ENCODE measurements at regions not wholly inside any gene's neighbourhood (a gene's known extent, or its start where the extent isn't known, plus 50 kb on each side); places are given as distances from the start of the nearest gene placed in this dataset.

DNA sequence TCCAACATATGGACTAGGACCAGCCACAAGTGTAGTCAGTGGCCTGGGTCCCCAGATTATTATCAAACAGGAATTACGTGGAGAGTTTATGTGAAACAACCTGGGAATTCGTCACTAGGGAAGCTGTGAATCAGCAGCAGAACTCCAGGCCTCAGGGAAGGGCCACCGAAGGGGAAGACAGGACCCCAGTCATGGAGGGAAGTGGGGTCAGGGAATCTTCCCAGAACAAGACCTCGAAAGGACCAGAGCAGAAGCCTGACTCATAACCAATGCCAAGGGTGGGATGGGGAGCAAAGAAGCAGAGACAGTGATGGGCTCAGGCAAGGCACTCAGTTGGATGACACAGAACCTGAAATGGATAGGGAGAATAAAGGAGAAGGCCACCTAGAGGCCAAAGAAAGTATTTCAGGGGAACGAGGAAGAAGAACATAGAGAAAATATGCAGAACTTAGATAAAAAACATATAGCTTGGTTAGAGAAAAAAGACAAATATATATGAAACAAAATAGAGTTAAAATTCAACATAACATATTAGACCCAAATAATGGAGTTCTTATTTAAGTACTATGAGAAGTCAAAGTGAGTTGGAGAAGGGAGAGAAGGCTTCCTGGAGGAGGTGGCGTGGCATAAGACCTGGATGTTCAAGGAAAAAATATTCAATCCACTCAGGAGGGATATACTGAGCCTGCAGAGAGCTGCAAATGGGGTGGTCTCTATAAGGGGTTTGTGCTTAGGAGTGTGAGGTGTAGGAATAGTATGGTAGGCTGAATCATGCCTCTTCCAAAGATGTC is 66.7 kb upstream of the CAST start:
- Histone ChIP-seq H3K4me3 (ENCODE audit: extremely low read depth in 1 of 4, insufficient read depth in 2 of 4, low read depth in 3 of 4, low read length in 4 of 4) (no peak overlapping the region), H2BK12ac (ENCODE audit: low read depth, low read length) (no peak overlapping the region), H3K79me2 (ENCODE audit: control insufficient read depth in 1 of 2, insufficient read depth in 2 of 2, low read length in 2 of 2) (no peaks in the 10 kb centered on the region), H2AK5ac (ENCODE audit: low read depth, low read length) (no peak overlapping the region), H2BK5ac (ENCODE audit: low read depth, low read length) (no peak overlapping the region), H3K36me3 (ENCODE audit: control insufficient read depth in 2 of 4, insufficient read depth in 4 of 4, low read length in 3 of 4) (no peaks in the 10 kb centered on the region), H3K79me1 (ENCODE audit: low read depth, low read length) (no peaks in the 10 kb centered on the region), H3K56ac (replicated peaks; ENCODE audit: insufficient read length, low read depth, low read length) (no peak overlapping the region), H3K18ac (ENCODE audit: extremely low read depth, low read length) (no peak overlapping the region), H2AFZ (ENCODE audit: low read length) (no peak overlapping the region), H3K27me3 (replicated peaks in 1 of 4; ENCODE audit: control insufficient read depth in 3 of 4, extremely low read depth in 1 of 4, insufficient read depth in 3 of 4, low read length in 3 of 4) (no peaks in the 10 kb centered on the region), H2BK120ac (replicated peaks; ENCODE audit: low read depth, low read length) (no peak overlapping the region), H3K14ac (ENCODE audit: insufficient read length) (no peak overlapping the region), H4K8ac (ENCODE audit: extremely low read depth, insufficient read depth, low read length) (no peak overlapping the region), H2BK20ac (ENCODE audit: low read length) (no peak overlapping the region), H3K9ac (replicated peaks in 1 of 4; ENCODE audit: extremely low read depth in 1 of 4, low read depth in 3 of 4, low read length in 3 of 4) (no peak overlapping the region), H4K5ac (ENCODE audit: insufficient read length, low read depth, low read length) (no peak overlapping the region), H3K4ac (replicated peaks; ENCODE audit: insufficient read length, low read depth, low read length) (no peak overlapping the region), H3K23me2 (ENCODE audit: low read depth, low read length) (no peaks in the 10 kb centered on the region), H2BK15ac (ENCODE audit: low read length) (no peak overlapping the region), H3K23ac (ENCODE audit: insufficient read length) (no peak overlapping the region), H4K20me1 (replicated peaks in 1 of 2; ENCODE audit: control insufficient read depth in 1 of 2, insufficient read depth in 2 of 2, low read length in 2 of 2) (no peaks in the 10 kb centered on the region), H3K4me2 (ENCODE audit: insufficient read depth in 1 of 2, low read depth in 2 of 2, low read length in 2 of 2) (no peak overlapping the region), H3K9me3 (ENCODE audit: insufficient read depth in 2 of 2, low read depth in 1 of 2, low read length in 1 of 2) (peaks cover 0 to 3% of the 10 kb centered on the region in 2 experiments; a peak in 1 of 4 replicates), H4K91ac (replicated peaks; ENCODE audit: insufficient read length, low read length) (no peak overlapping the region), H3K27ac (ENCODE audit: low read depth, low read length) (no peak overlapping the region), H3K4me1 (replicated peaks in 1 of 4; ENCODE audit: control insufficient read depth in 3 of 4, insufficient read depth in 4 of 4, low read length in 3 of 4) (no peaks in the 10 kb centered on the region)
- ChIA-PET CTCF (ENCODE audit: partially characterized antibody) (interaction anchor here (0.7 to 5.1 kb wide), 53 partner anchors 6 to 741 kb away, joined by 3 to 36 read pairs (median 4); partner anchors contain the start of gene PCSK1), POLR2A (ENCODE audit: partially characterized antibody) (no interaction called here)
- WGBS, 2 experiments (ENCODE audit: extremely low coverage in 1 of 2, insufficient coverage in 1 of 2, insufficient read length in 1 of 2, insufficient replicate concordance in 2 of 2, low coverage in 1 of 2, low lambda C conversion rate in 2 of 2, missing lambda C conversion rate in 1 of 2) = 87% methylated on average over 6 of the region's 6 CpGs; no CpG with 5 or more reads in 1 of the 2 experiments
- peak; percentile 7 for FAIRE-seq
- peak in 1 of 2 experiments; percentile 55 for DNase-seq (ENCODE audit: low read depth in 1 of 2, low spot score in 2 of 2)
- TF ChIP-seq CHD2 (IDR thresholded peaks at IDR 0.05; ENCODE audit: low read length) = no peak
- no peak for TF ChIP-seq YY1 (IDR thresholded peaks at IDR 0.05; ENCODE audit: low read depth, low read length)
- peak in 2 of 3 experiments; percentile 43 to 51; a peak in 2 of 4 replicates for TF ChIP-seq CTCF (IDR thresholded peaks at IDR 0.05; ENCODE audit: control extremely low read depth in 1 of 3, insufficient read depth in 1 of 3, low read depth in 1 of 3, low read length in 3 of 3)
- TF ChIP-seq, protein P1, sequence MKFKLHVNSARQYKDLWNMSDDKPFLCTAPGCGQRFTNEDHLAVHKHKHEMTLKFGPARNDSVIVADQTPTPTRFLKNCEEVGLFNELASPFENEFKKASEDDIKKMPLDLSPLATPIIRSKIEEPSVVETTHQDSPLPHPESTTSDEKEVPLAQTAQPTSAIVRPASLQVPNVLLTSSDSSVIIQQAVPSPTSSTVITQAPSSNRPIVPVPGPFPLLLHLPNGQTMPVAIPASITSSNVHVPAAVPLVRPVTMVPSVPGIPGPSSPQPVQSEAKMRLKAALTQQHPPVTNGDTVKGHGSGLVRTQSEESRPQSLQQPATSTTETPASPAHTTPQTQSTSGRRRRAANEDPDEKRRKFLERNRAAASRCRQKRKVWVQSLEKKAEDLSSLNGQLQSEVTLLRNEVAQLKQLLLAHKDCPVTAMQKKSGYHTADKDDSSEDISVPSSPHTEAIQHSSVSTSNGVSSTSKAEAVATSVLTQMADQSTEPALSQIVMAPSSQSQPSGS (IDR thresholded peaks at IDR 0.05; ENCODE audit: low read length) = no peak
- TF ChIP-seq ZNF274 (IDR thresholded peaks at IDR 0.05; ENCODE audit: borderline replicate concordance, extremely low read depth, low read length) = no peak
- no peak for TF ChIP-seq CEBPB (IDR thresholded peaks at IDR 0.05; ENCODE audit: low read depth, low read length)
- TF ChIP-seq NRF1 (IDR thresholded peaks at IDR 0.05; ENCODE audit: low read depth, low read length) = no peak
- no peak for TF ChIP-seq POLR2AphosphoS5 (IDR thresholded peaks at IDR 0.05; ENCODE audit: low read depth, low read length)

Data from H1 (cell line).